ENCODE measurements at regions not wholly inside any gene's neighbourhood (a gene's known extent, or its start where the extent isn't known, plus 50 kb on each side); places are given as distances from the start of the nearest gene placed in this dataset.

- TF ChIP-seq AR (CRISPR knock-in tag; IDR thresholded peaks at IDR 0.05) (no peak), MAX (CRISPR knock-in tag; IDR thresholded peaks at IDR 0.05) (no peak), USF2 (CRISPR knock-in tag; IDR thresholded peaks at IDR 0.05) (no peak), TEAD4 (CRISPR knock-in tag; IDR thresholded peaks at IDR 0.05) (no peak)
These were observed 613.6 kb upstream of the SEMA6A start (continued) for GRCh38 chr5:117188211-117188610.

GRCh38 chr5:117186751-117187150, 612.1 kb upstream of the SEMA6A start:
- POLR2A ChIA-PET = no interaction called here
- H3K9me3 Mint-ChIP-seq = peaks cover 3% of the 10 kb centered on the region; the same call in 1 of the 2 replicates

More at GRCh38 chr5:117186751-117187150, 612.1 kb upstream of the SEMA6A start:
- Mint-ChIP-seq H3K4me3 (no peak overlapping the region), H3K27ac (no peak overlapping the region), H3K27me3 (ENCODE audit: low read depth) (peaks cover 3% of the 10 kb centered on the region; the same call in 1 of the 2 replicates), H3K36me3 (no peaks in the 10 kb centered on the region), H3K4me1 (peaks cover 10% of the 10 kb centered on the region)
- CTCF ChIA-PET = no interaction called here
- DNase-seq (ENCODE audit: low spot score) (no peak), ATAC-seq (no peak)
- no peak for TF ChIP-seq ZNF317 (CRISPR knock-in tag; IDR thresholded peaks at IDR 0.05; ENCODE audit: borderline replicate concordance, low read depth)
- TF ChIP-seq ETV6 (CRISPR knock-in tag; IDR thresholded peaks at IDR 0.05) = no peak
- TF ChIP-seq FOXP4 (CRISPR knock-in tag; IDR thresholded peaks at IDR 0.05) = no peak
- TF ChIP-seq FOXK1 (CRISPR knock-in tag; IDR thresholded peaks at IDR 0.05) = no peak
- no peak for TF ChIP-seq ZBTB43 (CRISPR knock-in tag; IDR thresholded peaks at IDR 0.05)
- no peak for TF ChIP-seq EMX1 (CRISPR knock-in tag; IDR thresholded peaks at IDR 0.05)
- TF ChIP-seq E2F4 (CRISPR knock-in tag; IDR thresholded peaks at IDR 0.05; ENCODE audit: borderline replicate concordance, low read depth) = no peak
- TF ChIP-seq E2F1 (CRISPR knock-in tag; IDR thresholded peaks at IDR 0.05) = no peak
- no peak for TF ChIP-seq TEAD4 (CRISPR knock-in tag; IDR thresholded peaks at IDR 0.05)
- no peak for TF ChIP-seq PREB (CRISPR knock-in tag; IDR thresholded peaks at IDR 0.05; ENCODE audit: borderline replicate concordance)
- no peak for TF ChIP-seq USF1 (CRISPR knock-in tag; IDR thresholded peaks at IDR 0.05)
